IMR-90 (cell line): ENCODE measurements at regions not wholly inside any gene's neighbourhood (a gene's known extent, or its start where the extent isn't known, plus 50 kb on each side); places are given as distances from the start of the nearest gene placed in this dataset.

ENCODE experiments used
- ATAC-seq: fragments of 200-7000 bp; cut with Tn5 transposase; 2 replicates; pipeline ENCODE4 v1.9.1; 2020; ENCODE audit warnings: low read depth, mild to moderate bottlenecking, moderate library complexity
- BruUV-seq: library from RNA; stranded (reverse); fragments of 400-500 nt; replicated peaks from 2 replicates; lab custom pipeline; 2021; lab: Mats Ljungman, UMichigan
- CTCF ChIA-PET: fragments of 300-600 bp; formaldehyde crosslinking; extraction: SDS; loops from one replicate; lab custom pipeline; 2021; ENCODE audit warnings: antibody characterized with exemption; lab: Yijun Ruan, JAX
- POLR2A ChIA-PET: fragments of 300-600 bp; sonication (Branson Sonifier 250); formaldehyde crosslinking; loops from one replicate; lab custom pipeline; 2022; ENCODE audit warnings: antibody characterized with exemption; ENCODE audit not compliant: unreplicated experiment; lab: Charles Lee
- DNase-seq: peaks from one replicate; pipeline ENCODE4 v3.0.0; 2013
- H2AFZ ChIP-seq: replicated peaks from 2 replicates; pipeline ENCODE3; 2013; ENCODE audit warnings: low read length, mild to moderate bottlenecking; ENCODE audit not compliant: poor library complexity
- H2AK5ac ChIP-seq: 2 replicates; pipeline ENCODE4 v1.6.1; 2013; ENCODE audit warnings: low read depth, low read length, inconsistent platforms
- H2AK9ac ChIP-seq: replicated peaks from 2 replicates; pipeline ENCODE3; 2013; ENCODE audit warnings: mild to moderate bottlenecking, low read depth, low read length, moderate library complexity; ENCODE audit not compliant: poor library complexity
- H2BK120ac ChIP-seq: 2 replicates; pipeline ENCODE4 v1.6.1; 2013; ENCODE audit warnings: low read depth, low read length, inconsistent platforms
- H2BK15ac ChIP-seq: 3 replicates; pipeline ENCODE4 v1.6.1; 2013; ENCODE audit warnings: low read depth, low read length, inconsistent platforms
- H2BK20ac ChIP-seq: 2 replicates; pipeline ENCODE4 v1.6.1; 2013; ENCODE audit warnings: low read depth, mild to moderate bottlenecking, inconsistent platforms, low read length, moderate library complexity
- H2BK5ac ChIP-seq: 2 replicates; pipeline ENCODE4 v1.6.1; 2013; ENCODE audit warnings: mild to moderate bottlenecking, low read depth, low read length, inconsistent platforms; ENCODE audit not compliant: poor library complexity, severe bottlenecking
- H3K14ac ChIP-seq: replicated peaks from 2 replicates; pipeline ENCODE4 v1.6.1; 2013; ENCODE audit warnings: low read depth, low read length, inconsistent platforms
- H3K18ac ChIP-seq: 2 replicates; pipeline ENCODE4 v1.6.1; 2013; ENCODE audit warnings: low read depth, low read length, control low read depth
- H3K23ac ChIP-seq: 2 replicates; pipeline ENCODE4 v1.6.1; 2013; ENCODE audit warnings: low read depth, low read length, inconsistent platforms
- H3K27ac ChIP-seq: 2 replicates; pipeline ENCODE4 v1.5.1; 2013; ENCODE audit warnings: mild to moderate bottlenecking, control low read depth, low read length; ENCODE audit not compliant: insufficient read depth
- H3K27me3 ChIP-seq: 2 replicates; pipeline ENCODE4 v1.6.1; 2013; ENCODE audit warnings: low read length; ENCODE audit not compliant: control insufficient read depth, insufficient read depth
- H3K36me3 ChIP-seq: 2 replicates; pipeline ENCODE4 v1.6.1; 2013; ENCODE audit warnings: low read length, mixed read lengths; ENCODE audit not compliant: control insufficient read depth, insufficient read depth
- H3K4ac ChIP-seq: 2 replicates; pipeline ENCODE4 v1.6.1; 2013; ENCODE audit warnings: low read depth, low read length, inconsistent platforms
- H3K4me1 ChIP-seq: 2 replicates; pipeline ENCODE4 v1.6.1; 2013; ENCODE audit warnings: low read length, mixed read lengths; ENCODE audit not compliant: control insufficient read depth, insufficient read depth
- H3K4me2 ChIP-seq: 2 replicates; pipeline ENCODE4 v1.6.1; 2013; ENCODE audit warnings: low read depth, mild to moderate bottlenecking, control low read depth, low read length, moderate library complexity
- H3K4me3 ChIP-seq: 2 replicates; pipeline ENCODE4 v1.5.1; 2013; ENCODE audit warnings: low read depth, mild to moderate bottlenecking, control low read depth, low read length, moderate library complexity; ENCODE audit not compliant: insufficient read depth
- H3K56ac ChIP-seq: 2 replicates; pipeline ENCODE4 v1.6.1; 2013; ENCODE audit warnings: low read length, inconsistent platforms; ENCODE audit not compliant: insufficient read depth; ENCODE audit errors: extremely low read depth
- H3K79me1 ChIP-seq, 2 experiments: 2 replicates each; pipeline ENCODE4 v1.6.1; 2013; ENCODE audit warnings: low read length in 2 of 2, inconsistent platforms in 1 of 2, low read depth in 1 of 2
- H3K9ac ChIP-seq: 2 replicates; pipeline ENCODE4 v1.6.1; 2013; ENCODE audit warnings: low read depth, low read length, control low read depth
- H3K9me1 ChIP-seq: 2 replicates; pipeline ENCODE4 v1.6.1; 2013; ENCODE audit warnings: low read length, inconsistent platforms; ENCODE audit not compliant: insufficient read depth
- H3K9me3 ChIP-seq: 2 replicates; pipeline ENCODE4 v1.6.1; 2013; ENCODE audit warnings: low read length; ENCODE audit not compliant: control insufficient read depth, insufficient read depth
- H4K20me1 ChIP-seq: 2 replicates; pipeline ENCODE4 v1.6.1; 2013; ENCODE audit warnings: low read length, inconsistent platforms; ENCODE audit not compliant: insufficient read depth
- H4K5ac ChIP-seq: 2 replicates; pipeline ENCODE4 v1.6.1; 2013; ENCODE audit warnings: mild to moderate bottlenecking, low read depth, low read length, control low read depth
- H4K8ac ChIP-seq, 2 experiments: 2 replicates each; pipeline ENCODE4 v1.6.1; 2013; ENCODE audit warnings: low read depth in 2 of 2, low read length in 2 of 2, control low read depth in 1 of 2, inconsistent platforms in 1 of 2
- H4K91ac ChIP-seq: 2 replicates; pipeline ENCODE4 v1.6.1; 2013; ENCODE audit warnings: low read depth, low read length, inconsistent platforms; ENCODE audit not compliant: insufficient read depth
- BHLHE40 ChIP-seq: fragments of 150-350 bp; IDR thresholded peaks from 2 replicates; pipeline ENCODE4 v1.6.1; 2016; ENCODE audit warnings: mild to moderate bottlenecking, low read depth, low read length
- CEBPB ChIP-seq: IDR thresholded peaks from 2 replicates; pipeline ENCODE4 v1.6.1; 2012; ENCODE audit warnings: low read depth, low read length, improper control_type of control experiment
- CHD1 ChIP-seq: IDR thresholded peaks from 2 replicates; pipeline ENCODE4 v1.6.1; 2012; ENCODE audit warnings: low read depth, low read length, improper control_type of control experiment
- FOS ChIP-seq: fragments of 150-350 bp; IDR thresholded peaks from 2 replicates; pipeline ENCODE4 v1.6.1; 2016; ENCODE audit warnings: low read depth, low read length
- MAFK ChIP-seq: IDR thresholded peaks from 2 replicates; pipeline ENCODE4 v1.6.1; 2012; ENCODE audit warnings: low read depth, low read length, improper control_type of control experiment
- MAZ ChIP-seq: IDR thresholded peaks from 2 replicates; pipeline ENCODE4 v1.6.1; 2012; ENCODE audit warnings: low read depth, mild to moderate bottlenecking, low read length, improper control_type of control experiment, moderate library complexity, borderline replicate concordance
- MXI1 ChIP-seq: IDR thresholded peaks from 2 replicates; pipeline ENCODE4 v1.6.1; 2012; ENCODE audit warnings: low read depth, mild to moderate bottlenecking, low read length, moderate library complexity, borderline replicate concordance
- NFE2L2 ChIP-seq: fragments of 150-350 bp; IDR thresholded peaks from 2 replicates; pipeline ENCODE4 v1.6.1; 2016; ENCODE audit warnings: low read depth, mild to moderate bottlenecking, low read length
- POLR2A ChIP-seq: IDR thresholded peaks from 2 replicates; pipeline ENCODE4 v1.6.1; 2012; ENCODE audit warnings: mild to moderate bottlenecking, low read depth, low read length
- RAD21 ChIP-seq: IDR thresholded peaks from 2 replicates; pipeline ENCODE4 v1.6.1; 2012; ENCODE audit warnings: low read length, improper control_type of control experiment
- RCOR1 ChIP-seq: IDR thresholded peaks from 2 replicates; pipeline ENCODE4 v1.6.1; 2012; ENCODE audit warnings: mild to moderate bottlenecking, low read length, improper control_type of control experiment; ENCODE audit not compliant: insufficient replicate concordance
- RFX5 ChIP-seq: IDR thresholded peaks from 2 replicates; pipeline ENCODE4 v1.8.0; 2012; ENCODE audit warnings: low read depth, mild to moderate bottlenecking, low read length, moderate library complexity
- SMC3 ChIP-seq: fragments of 150-350 bp; IDR thresholded peaks from 2 replicates; pipeline ENCODE4 v1.6.1; 2016; ENCODE audit warnings: low read depth, mild to moderate bottlenecking, antibody characterized with exemption, low read length, moderate library complexity
- WGBS, 2 experiments: methylation state at CpG; one replicate each; pipeline versions ENCODE4 v1.1.5 to v1.1.7; 2013; ENCODE audit warnings: missing lambda C conversion rate in 2 of 2; ENCODE audit not compliant: insufficient read length in 1 of 2; ENCODE audit errors: extremely low coverage in 2 of 2; 5-methylcytosine and 5-hydroxymethylcytosine counted together
- dilution Hi-C: fragments of 300-500 bp; cut with HindIII; formaldehyde crosslinking; loops from one replicate; pipeline ENCODE4 v1.14.3; 2018; ENCODE audit warnings: low sequenced_read_pairs; ENCODE audit not compliant: unreplicated experiment
- in situ Hi-C: fragments of 300-500 bp; cut with MboI; formaldehyde crosslinking; loops from 3 replicates; pipeline ENCODE4 v1.14.3; 2019; ENCODE audit warnings: low sequenced_read_pairs, inconsistent platforms, mixed read lengths
- intact Hi-C: fragments of 100-400 bp; cut with micrococcal nuclease; formaldehyde crosslinking; loops from 2 replicates; pipeline ENCODE4 v1.10.0; 2022
- TF ChIP-seq, protein P1 (sequence below): fragments of 150-350 bp; IDR thresholded peaks from 2 replicates; pipeline ENCODE4 v1.6.1; 2017; ENCODE audit warnings: mild to moderate bottlenecking, antibody characterized with exemption, low read length, low read depth
- TF ChIP-seq, protein P2 (sequence below): fragments of 150-350 bp; IDR thresholded peaks from 2 replicates; pipeline ENCODE4 v1.6.1; 2016; ENCODE audit warnings: low read depth, mild to moderate bottlenecking, low read length, moderate library complexity, borderline replicate concordance
- TF ChIP-seq, protein P3 (sequence below): conservative IDR thresholded peaks from 2 replicates; pipeline ENCODE4 v1.5.1; 2012; ENCODE audit warnings: mild to moderate bottlenecking, low read depth, low read length, improper control_type of control experiment

DNA sequence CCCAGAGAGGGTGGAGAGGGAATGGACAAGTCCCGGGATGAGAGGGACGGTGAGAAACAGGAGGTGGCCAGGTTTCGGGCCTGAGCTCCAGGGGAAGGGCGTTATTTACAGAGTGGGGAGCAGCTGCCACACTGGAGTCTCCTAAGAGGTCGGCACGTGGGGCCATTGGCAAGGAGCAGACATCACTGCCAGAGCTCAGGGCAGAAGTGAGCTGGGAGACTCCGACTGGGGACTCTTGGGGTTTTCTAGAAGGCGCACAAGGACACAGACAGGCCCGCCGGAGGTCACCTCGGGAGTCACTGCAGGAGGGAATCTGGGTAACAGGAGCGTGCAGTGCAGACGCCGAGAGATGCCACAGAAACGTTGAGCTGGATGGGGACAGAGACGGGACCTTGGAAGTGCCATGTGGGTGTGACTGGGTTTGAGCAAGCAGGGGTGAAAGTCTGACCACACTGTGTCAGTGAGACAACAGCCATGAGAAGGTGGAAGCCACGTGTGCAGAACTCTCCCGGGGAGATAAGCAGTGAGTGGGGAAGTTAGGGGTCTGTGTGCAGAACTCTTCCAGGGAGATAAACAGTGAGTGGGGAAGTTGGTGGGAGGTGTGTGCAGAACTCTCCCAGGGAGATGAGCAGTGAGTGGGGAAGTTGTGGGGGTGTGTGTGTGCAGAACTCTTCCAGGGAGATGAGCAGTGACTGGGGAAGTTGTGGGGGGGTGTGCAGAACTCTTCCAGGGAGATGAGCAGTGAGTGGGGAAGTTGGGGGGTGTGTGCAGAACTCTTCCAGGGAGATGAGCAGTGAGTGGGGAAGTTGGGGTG is 187.5 kb downstream of the SHANK2 start:
- WGBS, 2 experiments, result 69% methylated on average over 5 of the region's 18 CpGs; no CpG with 5 or more reads in 1 of the 2 experiments
- Histone ChIP-seq H2BK15ac (no peak overlapping the region), H3K4ac (no peak overlapping the region), H4K5ac (no peak overlapping the region), H3K4me1 (no peaks in the 10 kb centered on the region), H4K20me1 (no peaks in the 10 kb centered on the region; the same call in none of the 2 replicates), H3K9me1 (no peaks in the 10 kb centered on the region), H2BK120ac (no peak overlapping the region), H3K36me3 (no peaks in the 10 kb centered on the region; the same call in 1 of the 2 replicates), H3K9me3 (no peaks in the 10 kb centered on the region; the same call in 1 of the 2 replicates), H2AFZ (no peak overlapping the region), H3K9ac (no peak overlapping the region), H4K8ac (no peak overlapping the region), H3K79me1 (no peaks in the 10 kb centered on the region), H3K23ac (no peak overlapping the region), H3K4me2 (no peak overlapping the region), H2AK9ac (no peak overlapping the region), H4K91ac (no peak overlapping the region), H3K18ac (no peak overlapping the region), H2BK20ac (no peak overlapping the region), H2AK5ac (no peak overlapping the region), H3K4me3 (no peak overlapping the region), H2BK5ac (no peak overlapping the region), H3K27me3 (no peaks in the 10 kb centered on the region), H3K14ac (no peak overlapping the region), H3K27ac (no peak overlapping the region), H3K56ac (no peak overlapping the region)
- ChIA-PET POLR2A (no interaction called here), CTCF (no interaction called here)
- no peak for DNase-seq
- TF ChIP-seq CEBPB (no peak), MAFK (no peak), MAZ (no peak), NFE2L2 (no peak), BHLHE40 (no peak), RFX5 (no peak), SMC3 (no peak), RAD21 (no peak), POLR2A (no peak), RCOR1 (no peak), MXI1 (no peak), CHD1 (no peak), FOS (no peak)
- TF ChIP-seq, protein P1, sequence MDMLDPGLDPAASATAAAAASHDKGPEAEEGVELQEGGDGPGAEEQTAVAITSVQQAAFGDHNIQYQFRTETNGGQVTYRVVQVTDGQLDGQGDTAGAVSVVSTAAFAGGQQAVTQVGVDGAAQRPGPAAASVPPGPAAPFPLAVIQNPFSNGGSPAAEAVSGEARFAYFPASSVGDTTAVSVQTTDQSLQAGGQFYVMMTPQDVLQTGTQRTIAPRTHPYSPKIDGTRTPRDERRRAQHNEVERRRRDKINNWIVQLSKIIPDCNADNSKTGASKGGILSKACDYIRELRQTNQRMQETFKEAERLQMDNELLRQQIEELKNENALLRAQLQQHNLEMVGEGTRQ, result no peak
- TF ChIP-seq, protein P2, sequence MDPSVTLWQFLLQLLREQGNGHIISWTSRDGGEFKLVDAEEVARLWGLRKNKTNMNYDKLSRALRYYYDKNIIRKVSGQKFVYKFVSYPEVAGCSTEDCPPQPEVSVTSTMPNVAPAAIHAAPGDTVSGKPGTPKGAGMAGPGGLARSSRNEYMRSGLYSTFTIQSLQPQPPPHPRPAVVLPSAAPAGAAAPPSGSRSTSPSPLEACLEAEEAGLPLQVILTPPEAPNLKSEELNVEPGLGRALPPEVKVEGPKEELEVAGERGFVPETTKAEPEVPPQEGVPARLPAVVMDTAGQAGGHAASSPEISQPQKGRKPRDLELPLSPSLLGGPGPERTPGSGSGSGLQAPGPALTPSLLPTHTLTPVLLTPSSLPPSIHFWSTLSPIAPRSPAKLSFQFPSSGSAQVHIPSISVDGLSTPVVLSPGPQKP, result no peak
- TF ChIP-seq, protein P3, sequence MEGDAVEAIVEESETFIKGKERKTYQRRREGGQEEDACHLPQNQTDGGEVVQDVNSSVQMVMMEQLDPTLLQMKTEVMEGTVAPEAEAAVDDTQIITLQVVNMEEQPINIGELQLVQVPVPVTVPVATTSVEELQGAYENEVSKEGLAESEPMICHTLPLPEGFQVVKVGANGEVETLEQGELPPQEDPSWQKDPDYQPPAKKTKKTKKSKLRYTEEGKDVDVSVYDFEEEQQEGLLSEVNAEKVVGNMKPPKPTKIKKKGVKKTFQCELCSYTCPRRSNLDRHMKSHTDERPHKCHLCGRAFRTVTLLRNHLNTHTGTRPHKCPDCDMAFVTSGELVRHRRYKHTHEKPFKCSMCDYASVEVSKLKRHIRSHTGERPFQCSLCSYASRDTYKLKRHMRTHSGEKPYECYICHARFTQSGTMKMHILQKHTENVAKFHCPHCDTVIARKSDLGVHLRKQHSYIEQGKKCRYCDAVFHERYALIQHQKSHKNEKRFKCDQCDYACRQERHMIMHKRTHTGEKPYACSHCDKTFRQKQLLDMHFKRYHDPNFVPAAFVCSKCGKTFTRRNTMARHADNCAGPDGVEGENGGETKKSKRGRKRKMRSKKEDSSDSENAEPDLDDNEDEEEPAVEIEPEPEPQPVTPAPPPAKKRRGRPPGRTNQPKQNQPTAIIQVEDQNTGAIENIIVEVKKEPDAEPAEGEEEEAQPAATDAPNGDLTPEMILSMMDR, result no peak
- in situ Hi-C loops, result no loop called here
- no TSS peak for BruUV-seq
- ATAC-seq, result no peak
- dilution Hi-C loops, result no loop called here
- intact Hi-C loops, result no loop called here
